Caco-2 (cell line): ENCODE measurements at regions not wholly inside any gene's neighbourhood (a gene's known extent, or its start where the extent isn't known, plus 50 kb on each side); places are given as distances from the start of the nearest gene placed in this dataset.

ENCODE experiments used
- BruUV-seq: library from RNA; stranded (reverse); fragments of 400-500 nt; replicated peaks from 2 replicates; lab custom pipeline; 2021; lab: Mats Ljungman, UMichigan
- CTCF ChIA-PET: fragments of 300-600 bp; sonication (Branson Sonifier 250); formaldehyde crosslinking; loops from one replicate; lab custom pipeline; 2022; ENCODE audit warnings: antibody characterized with exemption; lab: Charles Lee
- POLR2A ChIA-PET: fragments of 300-600 bp; sonication (Branson Sonifier 250); formaldehyde crosslinking; loops from one replicate; lab custom pipeline; 2022; ENCODE audit warnings: antibody characterized with exemption; lab: Charles Lee
- DNase-seq, 2 experiments: peaks; one replicate each; pipeline versions ENCODE4 v3.0.0 to v3.0.0-alpha.2; 2020 to 2022
- H3K27me3 ChIP-seq: replicated peaks from 2 replicates; pipeline ENCODE4 v1.6.0; 2011; ENCODE audit warnings: low read length; ENCODE audit not compliant: control insufficient read depth, insufficient read depth
- H3K36me3 ChIP-seq: 2 replicates; pipeline ENCODE4 v1.5.1; 2011; ENCODE audit warnings: low read length; ENCODE audit not compliant: control insufficient read depth, insufficient read depth
- H3K4me1 ChIP-seq: fragments of 250-450 bp; sonication (Bioruptor Pico); 2 replicates; pipeline ENCODE4 v1.5.1; 2020; ENCODE audit warnings: mild to moderate bottlenecking
- H3K4me3 ChIP-seq: 2 replicates; pipeline ENCODE4 v1.5.1; 2011; ENCODE audit warnings: low read depth, mild to moderate bottlenecking, control low read depth, low read length
- H3K9me3 ChIP-seq: fragments of 250-450 bp; sonication (Bioruptor Pico); 2 replicates; pipeline ENCODE4 v1.5.1; 2020; ENCODE audit warnings: mild to moderate bottlenecking, moderate library complexity
- H3K27ac Mint-ChIP-seq: one replicate; pipeline ENCODE4 v1.8.0; 2022; ENCODE audit warnings: mixed read lengths; ENCODE audit not compliant: unreplicated experiment
- H3K27me3 Mint-ChIP-seq: one replicate; pipeline ENCODE4 v1.8.0; 2022; ENCODE audit warnings: mixed read lengths; ENCODE audit not compliant: insufficient read depth, unreplicated experiment
- H3K36me3 Mint-ChIP-seq: one replicate; pipeline ENCODE4 v1.8.0; 2022; ENCODE audit warnings: mild to moderate bottlenecking, mixed read lengths; ENCODE audit not compliant: insufficient read depth, unreplicated experiment
- H3K4me1 Mint-ChIP-seq: one replicate; pipeline ENCODE4 v1.8.0; 2022; ENCODE audit warnings: low read depth, mixed read lengths; ENCODE audit not compliant: unreplicated experiment
- H3K4me3 Mint-ChIP-seq: one replicate; pipeline ENCODE4 v1.8.0; 2022; ENCODE audit warnings: mild to moderate bottlenecking, moderate library complexity, mixed read lengths; ENCODE audit not compliant: unreplicated experiment
- H3K9me3 Mint-ChIP-seq: one replicate; pipeline ENCODE4 v1.8.0; 2022; ENCODE audit warnings: mixed read lengths; ENCODE audit not compliant: unreplicated experiment
- CTCF ChIP-seq, 2 experiments: fragments of 200-600 bp in 1 of 2; IDR thresholded peaks; 1 replicate in 1 of 2; 2 replicates in 1 of 2; pipeline versions ENCODE4 v1.5.1 to v1.8.0; 2011 to 2022; ENCODE audit warnings: antibody characterized with exemption in 1 of 2, control low read depth in 1 of 2, inconsistent platforms in 1 of 2, low read depth in 1 of 2, low read length in 1 of 2, mild to moderate bottlenecking in 1 of 2, moderate library complexity in 1 of 2; ENCODE audit not compliant: insufficient read depth in 1 of 2, severe bottlenecking in 1 of 2, unreplicated experiment in 1 of 2
- intact Hi-C: fragments of 100-400 bp; cut with micrococcal nuclease; formaldehyde crosslinking; loops from one replicate; pipeline ENCODE4 v1.10.0; 2022; ENCODE audit not compliant: unreplicated experiment

DNA sequence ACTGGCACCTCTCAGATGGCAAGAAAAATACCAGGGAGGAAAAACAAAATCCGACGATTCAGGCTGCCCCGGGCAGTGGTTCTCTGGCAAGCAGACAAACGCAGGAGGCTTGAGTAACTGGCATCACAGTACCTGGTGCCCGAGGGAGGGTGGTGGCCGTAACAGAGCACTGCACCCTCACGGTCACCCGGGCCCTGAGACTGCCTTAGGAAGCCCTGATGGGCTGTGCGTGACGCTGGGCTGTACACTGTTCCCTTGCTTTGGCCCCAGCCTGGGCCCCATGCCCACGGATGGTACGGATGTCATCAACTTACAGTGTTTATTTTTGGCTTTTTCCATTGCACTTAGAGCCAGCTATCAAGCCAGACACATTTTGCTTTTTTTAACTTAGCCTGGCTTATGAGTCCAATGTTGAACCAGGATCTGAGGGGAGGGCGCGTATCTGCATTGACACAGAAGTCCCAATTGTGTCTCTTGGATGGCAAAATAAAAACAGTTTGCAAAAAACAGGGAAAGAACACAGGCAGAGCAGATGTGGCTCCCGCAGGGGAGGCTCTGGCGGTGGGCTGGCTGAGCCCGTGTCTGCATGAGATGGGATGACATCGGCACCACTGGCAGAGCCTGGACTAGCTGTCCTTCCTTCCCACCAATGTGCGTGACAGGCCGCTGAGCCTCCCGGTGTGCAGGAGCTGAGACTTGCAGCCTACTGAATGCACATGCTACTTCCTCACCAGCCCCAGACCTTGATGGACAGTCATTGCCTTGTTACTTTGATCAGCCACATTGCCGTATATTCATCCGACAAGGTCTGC lies 287.7 kb downstream of the FOXL1 start:
- Histone ChIP-seq H3K4me1 (no peaks in the 10 kb centered on the region), H3K27me3 (no peaks in the 10 kb centered on the region), H3K4me3 (no peak overlapping the region), H3K36me3 (no peaks in the 10 kb centered on the region), H3K9me3 (no peaks in the 10 kb centered on the region; the same call in 1 of the 2 replicates)
- no TSS peak for BruUV-seq
- H3K4me3 Mint-ChIP-seq, result no peak overlapping the region
- H3K27me3 Mint-ChIP-seq, result peaks cover 7% of the 10 kb centered on the region
- ChIA-PET POLR2A (no interaction called here), CTCF (no interaction called here)
- H3K4me1 Mint-ChIP-seq, result no peaks in the 10 kb centered on the region
- no peaks in the 10 kb centered on the region for H3K36me3 Mint-ChIP-seq
- no peak for TF ChIP-seq CTCF (IDR thresholded peaks at IDR 0.05; ENCODE audit: insufficient read depth in 1 of 2, low read depth in 1 of 2, low read length in 1 of 2, severe bottlenecking in 1 of 2, unreplicated experiment in 1 of 2)
- H3K9me3 Mint-ChIP-seq, result no peaks in the 10 kb centered on the region
- H3K27ac Mint-ChIP-seq, result no peak overlapping the region
- intact Hi-C loops, result no loop called here
- DNase-seq, result no peak

DNA sequence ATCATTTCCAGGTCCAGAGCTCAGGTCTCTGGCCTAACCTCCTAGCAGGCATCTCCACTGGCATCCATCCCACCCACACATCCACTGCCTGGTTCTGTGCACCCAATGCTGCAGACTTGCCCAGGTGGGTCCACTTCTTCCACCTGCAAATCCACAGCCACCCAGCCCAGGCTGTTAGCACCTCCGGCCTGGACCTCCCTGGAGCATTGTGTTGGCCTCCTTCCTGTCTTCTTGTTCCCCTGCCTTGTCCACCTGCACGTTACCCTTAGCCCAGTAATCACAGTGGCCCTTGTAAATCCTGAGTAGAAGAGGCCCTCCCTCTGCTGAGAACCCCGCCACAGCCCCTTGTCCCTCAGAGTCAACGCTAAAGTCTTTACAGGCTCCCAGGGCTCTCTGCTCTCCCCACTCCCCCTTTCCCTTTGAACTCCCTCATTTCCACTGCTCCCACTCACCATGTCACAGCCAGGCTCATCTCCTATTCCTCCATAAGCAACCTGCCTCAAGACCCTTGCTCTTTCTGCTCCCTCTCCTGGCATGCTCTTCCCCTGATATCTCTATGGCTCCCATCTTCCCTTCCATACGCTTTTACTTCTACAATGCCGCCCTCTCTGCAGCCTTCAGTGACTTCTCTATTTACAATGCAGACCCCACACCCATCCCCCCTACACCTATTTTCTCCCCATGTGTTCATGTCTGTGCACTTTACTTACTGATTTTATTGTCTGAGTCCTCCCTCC lies 288.8 kb downstream of the FOXL1 start:
- no peaks in the 10 kb centered on the region for H3K36me3 Mint-ChIP-seq
- no peaks in the 10 kb centered on the region; the same call in 1 of the 2 replicates for H3K9me3 ChIP-seq
- no peaks in the 10 kb centered on the region for H3K4me1 Mint-ChIP-seq
- POLR2A ChIA-PET, result no interaction called here
- H3K4me3 Mint-ChIP-seq, result no peak overlapping the region
- BruUV-seq, result no TSS peak
- no peak for TF ChIP-seq CTCF (IDR thresholded peaks at IDR 0.05; ENCODE audit: insufficient read depth in 1 of 2, low read depth in 1 of 2, low read length in 1 of 2, severe bottlenecking in 1 of 2, unreplicated experiment in 1 of 2)
- H3K9me3 Mint-ChIP-seq, result no peaks in the 10 kb centered on the region
- H3K27me3 Mint-ChIP-seq, result peaks cover 7% of the 10 kb centered on the region
- H3K4me1 ChIP-seq, result no peaks in the 10 kb centered on the region
- CTCF ChIA-PET, result no interaction called here
- no peaks in the 10 kb centered on the region for H3K36me3 ChIP-seq
- H3K4me3 ChIP-seq, result no peak overlapping the region
- no peak for DNase-seq
- no peak overlapping the region for H3K27ac Mint-ChIP-seq
- no peaks in the 10 kb centered on the region for H3K27me3 ChIP-seq
- intact Hi-C loops, result no loop called here

DNA sequence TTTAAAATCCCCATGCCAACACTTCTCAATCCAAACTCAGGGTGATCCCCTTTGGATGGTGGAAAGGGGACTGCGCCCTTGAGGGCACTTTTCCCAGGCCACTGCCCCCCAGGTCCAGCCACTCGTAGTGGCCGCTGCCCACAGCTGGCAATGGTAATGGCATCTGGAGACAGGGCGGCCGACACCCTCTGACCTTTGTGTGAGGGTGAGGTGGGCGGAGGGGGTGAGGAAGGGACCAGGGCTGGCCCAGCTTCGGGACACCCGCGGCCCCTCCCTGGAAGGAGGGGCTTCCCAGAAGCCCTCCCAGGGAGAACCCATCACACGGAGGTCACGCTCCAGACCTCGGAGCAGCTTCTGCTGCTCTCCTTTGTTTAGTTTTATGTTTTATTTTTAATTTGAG lies 289.7 kb downstream of the FOXL1 start:
- H3K36me3 ChIP-seq, result no peaks in the 10 kb centered on the region
- intact Hi-C loops, result no loop called here
- no TSS peak for BruUV-seq
- no peak overlapping the region for H3K4me3 ChIP-seq
- ChIA-PET CTCF (no interaction called here), POLR2A (no interaction called here)
- no peak for TF ChIP-seq CTCF (IDR thresholded peaks at IDR 0.05; ENCODE audit: insufficient read depth in 1 of 2, low read depth in 1 of 2, low read length in 1 of 2, severe bottlenecking in 1 of 2, unreplicated experiment in 1 of 2)
- Mint-ChIP-seq H3K9me3 (no peaks in the 10 kb centered on the region), H3K27ac (no peak overlapping the region), H3K36me3 (no peaks in the 10 kb centered on the region), H3K4me1 (no peaks in the 10 kb centered on the region), H3K4me3 (no peak overlapping the region), H3K27me3 (peaks cover 7% of the 10 kb centered on the region)
- H3K9me3 ChIP-seq, result no peaks in the 10 kb centered on the region
- DNase-seq, result no peak
- no peaks in the 10 kb centered on the region for H3K4me1 ChIP-seq
- no peaks in the 10 kb centered on the region for H3K27me3 ChIP-seq
